ENCODE measurements at regions not wholly inside any gene's neighbourhood (a gene's known extent, or its start where the extent isn't known, plus 50 kb on each side); places are given as distances from the start of the nearest gene placed in this dataset.
"Not testable (repeated sequence)": the region's sequence is repeated elsewhere in the genome, so short reads cannot be mapped to it uniquely, and the experiment has no call there.

DNA sequence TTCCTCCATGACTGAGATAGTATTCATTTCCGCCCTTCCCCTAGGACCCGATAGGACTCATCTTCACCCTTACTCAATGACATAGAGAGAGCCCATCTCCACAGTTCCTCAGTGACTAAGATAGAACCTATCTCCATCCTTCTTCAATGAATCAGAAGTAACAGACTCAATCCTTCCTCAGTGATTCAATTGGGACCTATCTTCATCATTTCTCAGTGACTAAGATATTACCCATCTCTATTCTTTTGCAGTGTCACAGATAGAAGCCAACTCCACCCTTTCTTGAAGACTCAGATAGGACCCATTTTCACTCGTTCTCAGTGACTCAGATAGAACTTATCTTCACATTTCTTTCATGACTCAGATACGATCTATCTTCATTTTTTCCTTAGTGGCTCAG, 164.6 kb downstream of the FBXO4 start:
- DNase-seq (ENCODE audit: low spot score), result no peak

DNA sequence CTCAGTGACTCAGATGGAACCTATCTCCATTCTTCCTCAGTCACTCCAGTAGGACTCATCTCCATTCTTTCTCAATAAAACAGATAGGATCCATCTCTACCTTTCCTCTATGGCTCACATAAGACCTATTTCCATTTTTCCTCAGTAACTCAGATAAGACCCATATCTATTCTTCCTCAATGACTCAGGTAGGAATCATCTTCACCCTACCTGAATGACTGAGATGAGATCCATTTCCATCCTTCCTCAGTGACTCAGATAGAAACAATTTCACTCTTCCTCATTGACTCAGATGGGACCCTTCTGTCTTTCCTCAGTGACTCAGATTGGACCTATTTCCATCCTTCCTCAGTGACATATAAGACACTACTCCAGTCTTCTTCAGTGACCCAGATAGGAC, 165.1 kb downstream of the FBXO4 start:
- DNase-seq (ENCODE audit: low spot score), result no peak

DNA sequence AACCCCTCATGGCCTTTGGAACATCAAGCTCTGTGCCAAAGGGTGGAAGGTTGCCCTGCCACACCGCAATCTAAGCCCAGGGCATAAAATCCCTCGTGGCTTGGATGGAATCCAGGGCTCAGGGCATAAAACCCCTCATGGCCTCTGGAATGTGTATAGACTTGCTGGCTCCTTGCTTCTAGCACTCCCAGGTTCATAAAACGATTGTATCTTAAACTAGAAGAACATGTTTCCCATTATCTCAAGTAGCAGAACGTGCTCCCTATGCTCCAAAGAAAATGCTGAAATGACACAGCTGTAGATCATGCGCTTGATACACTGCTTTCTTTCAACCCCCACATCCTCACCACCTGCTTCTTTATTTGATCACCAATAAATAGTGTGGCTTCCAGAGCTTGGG, 174.8 kb downstream of the FBXO4 start:
- not testable (repeated sequence) for DNase-seq (ENCODE audit: low spot score)

DNA sequence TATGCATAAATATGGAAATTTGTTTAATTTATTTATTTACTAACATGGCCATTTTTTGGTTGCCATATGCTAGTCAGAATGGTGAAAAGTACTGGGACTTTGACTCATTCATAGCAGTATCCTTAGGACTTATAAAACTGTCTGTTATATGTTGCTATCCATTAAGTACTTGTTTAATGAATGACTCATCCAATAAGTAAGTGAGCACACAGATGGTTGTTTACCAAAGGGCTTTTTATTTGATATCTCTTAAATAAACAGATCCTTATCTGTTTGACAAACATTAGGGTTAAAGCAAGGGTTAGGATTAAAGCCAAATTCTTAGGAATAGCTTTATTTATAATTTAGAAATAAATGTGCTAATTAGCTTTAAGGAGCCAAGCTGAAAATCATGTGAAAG, 183.4 kb downstream of the FBXO4 start:
- no peak for DNase-seq (ENCODE audit: low spot score)

DNA sequence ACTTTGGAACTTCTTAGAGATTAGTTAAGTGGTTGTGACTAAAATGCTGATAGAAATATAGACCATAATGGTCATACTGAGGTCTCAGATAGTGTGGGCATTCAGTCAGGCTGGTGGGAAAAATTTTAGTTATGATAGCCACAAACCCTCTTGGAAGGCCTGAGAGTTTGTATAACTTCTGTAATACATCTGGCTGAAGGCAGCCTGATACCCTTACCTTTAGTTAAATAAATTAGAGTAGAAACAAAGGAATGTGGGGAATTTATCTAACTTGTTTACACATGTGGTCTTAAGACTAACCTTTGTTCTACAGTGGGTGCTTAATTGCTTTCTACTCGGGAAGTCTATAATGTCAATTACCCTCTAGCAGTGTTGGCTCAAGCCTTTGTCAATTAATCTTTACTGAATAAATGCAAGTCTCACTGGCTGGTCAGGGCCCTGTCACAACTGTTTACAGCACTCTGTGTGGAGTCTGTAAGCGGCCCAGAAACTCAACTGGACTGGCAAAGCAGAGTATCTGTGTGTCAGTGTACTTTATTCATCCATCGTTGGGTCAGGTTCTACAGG, 184.0 kb downstream of the FBXO4 start:
- no peak for DNase-seq (ENCODE audit: low spot score)

DNA sequence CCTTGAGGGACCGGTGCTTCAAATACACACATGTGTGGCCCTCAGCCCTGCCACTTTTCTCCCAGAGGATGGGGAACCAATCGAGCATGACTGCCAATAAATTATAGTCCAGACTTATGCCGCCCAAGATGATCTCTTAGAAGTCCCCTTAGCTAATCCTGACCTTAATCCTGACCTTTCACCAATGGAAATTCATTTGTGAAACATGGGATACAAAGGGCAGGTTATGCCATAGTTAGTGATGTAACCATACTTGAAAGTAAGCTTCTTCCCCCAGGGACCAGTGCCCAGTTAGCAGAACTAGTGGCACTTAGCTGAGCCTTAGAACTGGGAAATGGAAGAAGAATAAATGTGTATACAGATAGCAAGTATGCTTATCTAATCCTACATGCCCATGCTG, 190.6 kb downstream of the FBXO4 start:
- DNase-seq (ENCODE audit: low spot score), result not testable (repeated sequence)

DNA sequence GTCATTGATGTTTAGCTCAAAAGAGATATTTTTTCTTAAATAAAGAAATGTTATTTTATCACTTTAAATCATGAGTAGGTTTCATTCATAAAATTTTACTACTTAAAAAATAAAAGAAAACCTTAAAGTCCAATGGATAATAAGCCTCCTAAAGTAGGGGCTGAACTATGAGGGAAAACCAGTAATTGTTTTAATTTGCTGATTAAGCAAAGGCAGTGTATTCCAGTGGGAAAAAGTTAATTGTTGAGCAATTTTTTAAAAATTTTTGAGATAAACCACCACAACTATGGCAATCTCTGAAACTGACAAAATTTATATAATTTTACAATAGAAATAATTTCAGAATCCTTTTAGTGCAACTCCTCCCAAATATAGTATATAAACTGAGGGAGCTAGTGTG, 195.0 kb downstream of the FBXO4 start:
- no peak for DNase-seq (ENCODE audit: low spot score)

DNA sequence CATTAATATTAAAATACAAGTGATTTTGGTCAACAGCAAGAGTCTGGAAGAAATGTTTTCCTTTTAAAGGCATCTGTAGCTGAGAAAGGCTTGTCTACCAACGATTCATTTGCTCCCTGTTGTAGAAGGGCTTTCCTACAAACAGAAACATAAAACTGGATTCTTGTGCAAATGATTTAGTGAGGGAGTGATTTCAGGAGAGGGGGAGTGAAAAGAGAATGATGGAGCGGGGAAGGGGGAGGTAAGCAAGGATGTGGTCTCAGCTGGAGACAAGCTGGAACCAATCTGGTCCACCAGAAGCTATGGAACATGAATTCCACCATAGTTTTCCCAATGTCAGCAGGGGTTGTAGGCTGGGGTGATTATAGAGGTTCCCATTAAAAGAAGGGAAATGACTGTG, 196.3 kb downstream of the FBXO4 start:
- no peak for DNase-seq (ENCODE audit: low spot score)

DNA sequence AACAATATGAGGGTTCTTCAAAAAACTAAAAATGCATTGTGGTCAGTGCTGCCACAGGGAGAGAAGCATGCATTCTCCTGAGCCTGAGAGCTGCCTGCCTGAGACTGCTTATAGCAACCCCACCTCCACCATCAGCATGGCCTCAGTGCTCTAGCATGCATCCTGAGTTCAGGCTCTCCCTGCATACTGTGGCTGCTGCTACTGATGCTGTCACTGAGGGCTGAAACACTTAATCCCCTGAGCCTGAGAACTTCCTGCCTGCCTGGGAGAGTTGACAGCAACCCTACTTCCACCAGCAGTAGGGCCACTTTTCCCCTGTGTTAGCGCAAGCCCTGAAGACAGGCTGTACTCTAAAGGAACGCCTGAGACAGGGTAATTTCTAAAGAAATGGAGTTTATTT, 206.0 kb downstream of the FBXO4 start:
- DNase-seq (ENCODE audit: low spot score), result no peak

DNA sequence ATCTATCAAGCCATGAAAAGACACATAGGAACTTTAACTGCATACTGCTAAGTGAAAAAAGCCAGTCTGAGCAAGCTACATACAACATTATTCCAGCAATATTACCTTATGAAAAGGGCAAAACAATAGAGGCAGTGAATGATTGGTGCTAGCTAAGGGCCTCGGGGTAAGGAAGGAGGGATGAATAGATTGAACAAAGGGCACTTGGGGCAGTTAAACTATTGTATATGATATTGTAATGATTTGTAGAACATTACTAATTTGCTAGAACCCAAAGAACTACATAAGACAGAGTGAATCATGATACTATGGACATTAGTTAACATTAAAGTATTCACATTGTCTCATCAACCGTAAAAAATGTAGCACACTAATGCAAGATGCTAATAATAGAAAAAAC, 218.3 kb downstream of the FBXO4 start:
- no peak for DNase-seq (ENCODE audit: low spot score)

DNA sequence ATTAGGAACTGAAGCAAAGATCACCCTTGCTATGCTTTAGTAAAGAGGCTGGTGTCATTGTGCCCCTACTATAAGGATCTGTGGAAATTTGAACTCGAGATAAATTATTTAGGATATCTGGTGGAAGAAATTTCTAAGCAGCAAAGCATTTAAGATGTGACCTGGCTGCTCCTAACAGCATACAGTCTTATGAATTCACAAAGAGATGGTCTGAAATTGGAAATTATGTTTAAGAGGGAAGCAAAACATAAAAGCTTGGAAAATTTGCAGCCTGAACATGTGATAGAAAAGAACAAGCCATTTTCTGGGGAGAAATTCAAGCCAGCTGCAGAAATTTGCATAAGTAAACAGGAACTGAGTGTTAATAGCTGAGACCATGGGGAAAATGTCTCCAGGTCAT, 223.7 kb downstream of the FBXO4 start:
- no peak for DNase-seq (ENCODE audit: low spot score)

DNA sequence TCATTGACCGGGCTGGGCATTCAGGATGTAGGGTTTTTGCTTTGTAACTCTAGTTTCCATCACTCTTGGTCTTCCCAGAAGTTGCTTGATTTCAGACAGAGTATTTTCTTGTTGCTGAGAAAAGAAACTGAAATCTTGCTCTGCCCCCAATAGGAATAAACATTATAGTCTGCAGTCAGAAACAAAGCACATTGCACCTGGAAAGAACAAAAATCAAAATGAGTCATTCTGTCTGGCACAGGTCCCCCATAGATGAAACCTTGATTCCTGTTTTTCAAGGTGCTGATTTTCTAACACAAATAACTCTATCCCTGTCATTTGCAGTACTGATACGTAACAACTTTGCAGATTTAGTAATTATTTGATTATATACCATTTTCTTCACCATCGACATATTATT, 232.1 kb downstream of the FBXO4 start:
- DNase-seq (ENCODE audit: low spot score), result no peak

DNA sequence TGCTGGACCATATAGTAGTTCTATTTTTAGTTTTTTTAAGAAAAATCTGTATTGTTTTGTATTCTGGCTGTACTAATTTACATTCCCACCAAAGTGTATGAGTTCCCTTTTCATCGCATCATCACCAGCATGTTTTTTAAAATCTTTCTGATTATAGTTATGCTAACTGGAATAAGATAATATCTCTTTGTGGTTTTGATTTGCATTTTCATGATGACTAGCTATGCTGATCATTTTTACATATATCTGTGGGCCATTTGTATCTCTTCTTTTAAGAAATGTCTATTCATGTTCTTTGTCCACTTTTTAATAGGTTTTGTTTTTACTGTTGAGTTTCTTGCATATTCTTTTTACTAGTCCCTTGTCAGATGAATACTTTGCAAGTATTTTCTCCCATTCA, 238.0 kb downstream of the FBXO4 start:
- DNase-seq (ENCODE audit: low spot score), result no peak

DNA sequence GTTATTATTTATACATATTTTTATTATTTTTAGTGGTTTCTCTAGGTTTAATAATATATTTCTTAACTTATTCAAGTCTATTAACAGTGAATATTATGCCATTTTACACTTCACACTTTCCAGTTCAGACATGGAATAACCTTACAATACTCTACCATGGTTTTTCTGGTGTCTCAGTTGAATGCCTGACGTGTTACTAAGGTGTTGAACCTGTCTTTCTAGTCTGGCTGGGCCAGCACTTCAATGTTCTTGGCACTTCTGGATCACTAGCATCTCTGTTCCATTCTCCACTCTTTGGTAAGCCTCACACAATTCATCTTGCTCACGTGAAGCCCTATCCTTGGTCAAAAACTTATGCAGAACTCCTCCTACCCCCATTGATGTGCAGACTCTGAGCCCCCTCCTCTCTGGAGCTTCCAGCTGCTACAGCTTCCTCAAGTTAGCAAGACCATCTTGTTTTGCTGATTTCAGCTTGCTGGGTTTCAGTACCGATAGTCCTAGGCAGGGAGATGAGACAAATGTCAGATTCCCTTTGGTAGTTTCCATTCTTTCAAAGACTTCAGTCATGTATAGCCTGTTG, 243.1 kb downstream of the FBXO4 start:
- DNase-seq (ENCODE audit: low spot score), result no peak

DNA sequence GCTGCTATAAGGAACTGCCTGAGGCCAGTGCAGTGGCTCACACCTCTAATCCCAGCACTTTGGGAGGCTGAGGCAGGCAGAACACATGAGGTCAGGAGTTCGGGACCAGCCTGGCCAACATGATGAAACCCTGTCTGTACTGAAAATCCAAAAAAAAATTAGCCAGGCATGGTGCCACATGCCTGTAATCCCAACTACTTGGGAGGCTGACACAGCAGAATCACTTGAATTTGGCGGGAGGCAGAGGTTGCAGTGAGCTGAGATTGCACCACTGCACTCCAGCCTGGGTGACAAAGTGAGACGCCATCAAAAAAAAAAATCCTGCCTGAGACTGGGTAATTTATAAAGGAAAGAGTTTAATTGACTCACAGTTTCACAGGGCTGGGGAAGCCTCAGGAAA, 247.1 kb upstream of the GHR start:
- DNase-seq (ENCODE audit: low spot score), result not testable (repeated sequence)

DNA sequence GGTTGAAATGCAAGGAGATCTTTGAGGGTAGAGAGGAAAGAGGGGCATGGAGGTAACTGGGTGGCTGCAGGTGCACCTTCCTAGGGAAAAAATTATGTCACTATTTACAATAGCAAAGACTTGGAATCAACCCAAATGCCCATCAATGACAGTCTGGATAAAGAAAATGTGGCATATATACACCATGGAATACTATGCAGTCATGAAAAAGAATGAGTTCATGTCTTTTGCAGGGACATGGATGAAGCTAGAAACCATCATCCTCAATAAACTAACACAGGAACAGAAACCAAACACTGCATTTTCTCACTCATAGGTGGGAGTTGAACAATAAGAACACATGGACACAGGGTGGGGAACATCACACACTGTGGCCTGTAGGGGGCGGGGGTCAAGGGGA, 243.4 kb upstream of the GHR start:
- DNase-seq (ENCODE audit: low spot score), result not testable (repeated sequence)

DNA sequence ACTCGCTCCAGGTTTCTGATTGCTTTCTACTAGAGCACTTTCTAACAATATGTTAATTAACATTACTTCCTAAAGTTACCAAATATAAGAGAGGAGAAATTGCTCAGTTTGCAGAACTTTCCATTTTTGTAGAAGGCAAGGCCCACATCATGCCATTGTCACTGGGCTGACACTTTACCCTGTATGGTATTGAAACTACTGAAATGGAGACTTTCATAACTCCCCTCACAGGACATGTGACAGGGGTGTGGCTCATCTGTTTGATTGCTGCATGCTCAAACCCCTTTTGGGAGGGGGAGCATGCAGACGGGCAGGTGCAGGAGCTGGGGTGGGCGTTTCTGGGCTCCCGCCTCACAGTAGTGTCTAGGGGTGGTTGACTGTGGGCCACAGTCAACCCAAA, 206.3 kb upstream of the GHR start:
- no peak for DNase-seq (ENCODE audit: low spot score)

DNA sequence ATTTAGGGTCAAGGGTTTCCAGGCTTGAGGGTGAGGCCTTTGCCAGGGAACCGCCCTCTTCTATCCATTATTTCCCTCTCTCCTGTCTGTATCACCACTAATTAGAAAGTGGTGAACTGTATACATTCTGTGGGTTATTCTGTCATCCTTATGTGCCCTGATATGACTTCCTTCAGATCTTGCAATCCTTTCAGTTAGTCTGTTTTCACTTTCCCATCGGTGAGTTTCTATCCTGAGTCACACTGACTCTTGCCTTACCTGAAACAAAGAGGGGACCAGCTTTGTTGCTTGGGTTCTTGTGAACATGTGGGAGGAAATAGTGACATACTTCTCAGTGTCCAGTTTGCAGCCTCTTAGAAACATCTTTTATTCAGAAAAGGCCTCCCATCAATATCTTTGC, 205.4 kb upstream of the GHR start:
- no peak for DNase-seq (ENCODE audit: low spot score)

DNA sequence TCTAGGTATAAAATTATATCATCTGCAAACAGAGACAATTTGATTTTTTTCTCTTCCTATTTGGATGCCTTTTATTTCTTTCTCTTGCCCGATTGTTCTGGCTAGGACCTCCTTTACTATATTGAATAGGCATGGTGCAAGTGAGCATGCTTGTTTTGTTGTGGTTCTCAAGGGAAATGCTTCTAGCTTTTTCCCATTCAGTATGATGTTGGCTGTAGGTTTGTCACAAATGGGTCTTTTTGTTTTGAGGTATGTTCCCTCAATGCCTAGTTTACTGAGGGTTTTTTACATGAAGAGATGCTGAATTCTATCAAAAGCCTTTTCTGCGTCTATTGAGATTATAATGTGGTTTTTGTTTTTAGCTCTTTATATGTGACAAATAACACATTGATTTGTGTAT, 198.2 kb upstream of the GHR start:
- no peak for DNase-seq (ENCODE audit: low spot score)

DNA sequence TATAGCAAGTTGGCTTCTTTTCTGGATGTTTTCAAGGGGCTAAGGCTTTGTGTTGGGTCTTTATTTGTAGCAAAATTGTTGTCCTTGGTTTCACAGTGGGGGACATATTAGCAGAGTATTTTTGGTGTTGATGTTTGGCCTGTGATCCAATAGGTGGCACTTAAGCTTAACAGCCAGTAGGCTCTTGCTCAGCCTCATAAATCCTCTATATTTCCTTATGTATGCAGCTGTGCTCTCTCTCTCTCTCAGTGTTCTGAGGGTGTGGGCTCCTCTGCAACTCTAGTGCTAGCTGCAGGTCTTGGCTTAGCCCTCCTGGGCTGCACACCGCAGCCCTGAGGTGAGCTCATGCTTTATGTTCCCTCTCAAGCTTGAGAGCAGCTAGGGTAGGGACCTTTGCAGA, 195.0 kb upstream of the GHR start:
- DNase-seq (ENCODE audit: low spot score), result no peak

DNA sequence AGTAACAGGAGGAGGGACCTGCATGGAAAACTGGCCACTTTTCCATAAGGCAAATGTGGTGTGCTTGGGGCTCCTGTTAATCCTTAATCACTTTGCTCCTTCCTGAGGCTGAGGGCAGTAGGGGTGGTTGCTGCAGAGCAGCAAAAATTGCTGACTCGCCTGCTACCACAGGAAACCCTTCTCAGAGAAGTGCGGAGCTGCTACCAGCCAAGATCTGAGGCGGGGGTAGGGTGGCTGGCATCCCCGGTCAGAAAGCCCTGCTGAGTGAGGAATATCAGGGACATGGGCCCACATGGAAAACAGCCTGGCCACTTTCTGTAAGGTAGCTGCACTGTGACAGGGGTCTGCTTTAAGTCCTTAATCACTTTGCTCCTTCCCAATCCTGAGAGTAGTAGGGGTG, 192.4 kb upstream of the GHR start:
- DNase-seq (ENCODE audit: low spot score), result no peak

DNA sequence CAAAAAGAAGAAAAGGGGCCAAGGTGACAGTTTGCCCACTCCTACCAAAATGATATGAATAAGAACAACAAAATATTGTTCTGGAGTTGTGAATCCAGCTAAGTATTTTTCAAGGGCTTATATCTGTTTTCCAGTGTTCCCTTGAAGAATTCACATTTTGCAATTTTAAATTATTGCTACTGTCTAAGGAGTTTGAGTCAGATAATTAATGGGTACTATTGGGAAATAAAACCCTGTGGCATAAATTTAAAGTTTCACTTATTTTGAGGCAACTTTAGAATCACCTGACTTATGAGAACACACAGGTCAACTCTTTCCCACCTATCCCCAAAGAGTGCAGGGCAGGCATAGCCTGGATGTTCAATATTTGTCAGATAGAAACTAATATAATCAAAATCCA, 188.0 kb upstream of the GHR start:
- no peak for DNase-seq (ENCODE audit: low spot score)

DNA sequence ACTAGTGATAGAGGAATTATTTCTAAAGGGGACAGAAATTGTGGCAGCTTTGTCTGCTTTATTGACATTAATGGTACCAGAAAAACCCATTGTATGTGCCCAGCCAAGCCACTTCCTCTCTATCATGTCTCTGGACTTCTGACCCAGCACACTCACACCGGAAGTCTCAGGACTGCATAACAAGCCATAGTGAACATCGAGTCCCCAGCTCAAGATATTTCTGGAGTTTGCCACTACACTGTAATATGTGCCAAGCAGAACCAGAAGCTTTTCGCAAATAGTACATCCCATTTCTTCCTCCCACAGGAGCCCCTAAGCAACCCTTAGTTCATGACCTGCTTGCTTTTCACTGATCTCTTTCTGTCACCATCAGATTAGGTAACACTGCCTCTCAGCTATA, 187.4 kb upstream of the GHR start:
- DNase-seq (ENCODE audit: low spot score), result no peak

DNA sequence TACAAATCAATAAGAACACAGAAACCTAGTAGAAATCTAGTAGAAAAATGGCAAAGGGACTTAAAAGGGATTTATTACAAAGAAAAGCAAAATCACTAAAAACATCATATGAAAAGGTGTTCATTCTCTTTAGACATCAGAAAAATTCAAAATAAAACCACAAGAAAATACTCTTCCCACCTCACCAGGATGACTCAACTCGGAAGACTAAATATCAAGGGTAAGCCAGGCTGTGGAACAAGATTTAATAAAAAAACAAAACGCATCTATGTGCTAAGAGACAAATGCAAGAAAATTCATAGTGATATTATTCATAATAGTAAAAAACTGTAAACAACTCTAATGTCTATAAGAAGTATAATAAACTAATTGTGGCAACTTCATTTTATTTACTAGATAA, 181.6 kb upstream of the GHR start:
- no peak for DNase-seq (ENCODE audit: low spot score)

DNA sequence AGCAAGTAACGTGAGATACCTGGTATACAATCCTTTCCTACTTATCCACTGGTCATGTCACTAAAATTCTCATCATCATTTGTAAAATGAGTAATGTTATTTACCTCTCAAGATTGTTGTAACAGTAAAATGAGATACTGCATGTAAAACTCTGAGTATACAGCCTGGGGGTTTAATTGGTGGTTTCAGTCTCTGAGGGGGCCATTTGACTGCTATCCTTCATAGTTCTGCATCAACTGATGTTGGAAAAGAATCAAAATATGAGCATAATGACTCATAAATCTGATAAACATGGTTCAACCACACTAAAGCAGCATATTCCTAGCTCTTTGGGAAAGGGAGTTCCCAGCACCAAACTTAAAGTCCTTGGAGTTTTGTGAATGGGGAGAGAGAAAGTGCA, 181.0 kb upstream of the GHR start:
- DNase-seq (ENCODE audit: low spot score), result no peak
